ENCODE measurements at regions not wholly inside any gene's neighbourhood (a gene's known extent, or its start where the extent isn't known, plus 50 kb on each side); places are given as distances from the start of the nearest gene placed in this dataset.

DNA sequence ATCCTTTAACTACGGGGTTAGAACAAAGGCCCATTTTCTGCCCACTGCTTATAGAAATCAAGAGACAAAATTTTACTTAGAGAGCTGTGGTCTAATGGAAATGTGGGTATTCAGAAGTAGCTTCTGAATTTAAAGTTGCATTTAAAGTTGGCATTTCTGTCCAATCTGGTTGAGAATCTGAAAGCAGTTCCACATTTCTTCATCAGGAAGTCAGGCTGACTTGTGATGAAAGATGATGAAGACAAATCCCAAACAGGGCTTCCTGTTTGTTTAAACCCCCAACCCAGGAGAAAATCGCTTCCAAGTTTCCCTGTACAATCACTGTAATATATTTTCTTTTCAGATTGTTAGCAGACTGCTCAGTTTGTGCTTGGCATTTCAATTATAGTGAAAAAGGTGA is 345.3 kb downstream of the SPRY1 start:
- ATAC-seq (no peak), DNase-seq (no peak)
- intact Hi-C loops (cut with DNase I, micrococcal nuclease): no loop called here

DNA sequence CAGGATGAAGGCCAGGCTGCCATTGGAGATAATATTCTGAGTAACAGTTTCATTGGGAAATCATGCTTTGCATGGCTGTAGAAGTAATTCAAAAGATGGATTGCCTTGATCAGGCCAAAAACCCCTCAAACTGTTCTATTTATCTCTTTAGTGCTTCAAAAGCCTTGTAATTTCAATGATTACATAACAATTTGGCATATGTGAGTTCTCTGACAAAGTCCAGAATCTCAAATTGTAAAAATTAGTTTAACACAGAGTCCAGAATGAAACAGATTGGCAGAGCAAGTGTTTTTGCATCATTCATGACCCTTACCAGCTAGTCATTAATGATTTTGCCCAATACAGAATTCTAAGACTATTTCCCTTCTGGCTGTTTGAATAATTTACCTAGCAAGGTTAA is 347.3 kb downstream of the SPRY1 start:
- intact Hi-C loops (cut with DNase I, micrococcal nuclease): no loop called here
- no peak for ATAC-seq
- no peak for DNase-seq

DNA sequence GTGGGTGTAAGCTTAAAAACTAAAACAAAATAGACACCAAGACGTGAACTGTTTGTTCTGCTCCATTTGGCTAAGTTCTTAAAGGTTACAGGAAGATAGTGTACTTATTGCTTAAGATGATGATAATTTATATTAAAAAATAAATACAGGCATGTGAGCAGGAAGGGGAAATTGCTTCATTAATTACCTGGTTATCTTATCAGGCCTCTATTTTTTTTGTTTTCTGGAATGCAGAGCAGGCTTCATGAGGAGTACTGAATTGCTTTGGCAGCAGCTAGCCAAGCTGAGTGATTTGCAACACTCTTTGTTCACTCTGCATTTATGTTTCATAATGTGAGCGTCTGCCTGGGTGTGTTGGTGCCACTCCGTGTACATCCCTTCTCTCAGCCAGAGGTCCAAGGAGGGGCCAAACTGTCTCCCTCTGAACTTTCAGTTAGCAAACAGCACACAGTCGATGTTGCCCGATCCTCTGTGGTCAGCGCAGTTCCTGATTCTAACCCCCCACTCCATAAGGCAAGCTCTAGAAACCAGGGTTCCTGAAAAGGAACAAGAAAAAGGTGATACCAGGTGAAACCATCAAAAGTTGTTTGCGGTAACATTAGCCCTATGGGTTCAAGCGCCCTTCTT is 348.2 kb downstream of the SPRY1 start:
- DNase-seq: no peak
- no peak for ATAC-seq
- intact Hi-C loops (cut with DNase I, micrococcal nuclease): no loop called here

DNA sequence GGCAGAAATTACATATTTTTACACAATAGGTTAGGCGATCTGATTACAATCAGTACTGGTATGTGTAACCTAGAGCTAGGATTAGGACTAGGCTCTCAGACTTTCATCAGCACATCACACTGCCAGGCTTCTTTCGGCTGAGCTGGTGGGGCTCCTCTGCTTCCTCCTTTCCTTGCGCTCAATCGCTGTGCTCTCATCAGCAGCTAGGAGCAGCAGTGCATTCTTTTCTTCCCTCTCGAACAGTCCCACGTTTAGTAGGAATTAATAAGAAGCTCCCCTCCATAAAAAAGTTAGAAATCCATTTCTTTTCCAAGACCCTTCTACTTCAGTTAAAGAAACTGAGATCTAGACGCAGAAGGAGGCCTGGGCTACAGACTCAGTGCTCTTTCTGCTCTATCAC is 350.4 kb downstream of the SPRY1 start:
- intact Hi-C loops (cut with DNase I, micrococcal nuclease): no loop called here
- ATAC-seq: no peak
- no peak for DNase-seq

DNA sequence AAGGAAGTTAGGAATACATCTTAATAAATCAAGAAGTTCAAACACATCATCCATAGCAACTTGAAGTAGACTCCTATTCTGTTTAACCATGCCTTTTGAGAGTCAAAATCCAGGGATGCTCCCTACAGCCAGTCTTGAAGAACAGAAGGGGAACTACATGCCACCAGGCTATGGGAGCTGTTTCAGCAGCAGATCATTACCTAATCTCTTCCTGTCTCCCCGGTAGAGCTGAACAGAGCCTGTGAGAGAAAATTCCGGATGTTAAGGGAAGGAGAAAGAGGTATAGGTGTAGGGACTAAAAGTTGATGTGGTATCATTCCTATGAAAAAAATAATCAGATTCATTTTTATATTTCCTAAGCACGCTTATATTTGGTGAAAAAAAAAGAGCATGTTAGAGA is 352.2 kb downstream of the SPRY1 start:
- ATAC-seq (no peak), DNase-seq (no peak)
- intact Hi-C loops (cut with DNase I, micrococcal nuclease): no loop called here

DNA sequence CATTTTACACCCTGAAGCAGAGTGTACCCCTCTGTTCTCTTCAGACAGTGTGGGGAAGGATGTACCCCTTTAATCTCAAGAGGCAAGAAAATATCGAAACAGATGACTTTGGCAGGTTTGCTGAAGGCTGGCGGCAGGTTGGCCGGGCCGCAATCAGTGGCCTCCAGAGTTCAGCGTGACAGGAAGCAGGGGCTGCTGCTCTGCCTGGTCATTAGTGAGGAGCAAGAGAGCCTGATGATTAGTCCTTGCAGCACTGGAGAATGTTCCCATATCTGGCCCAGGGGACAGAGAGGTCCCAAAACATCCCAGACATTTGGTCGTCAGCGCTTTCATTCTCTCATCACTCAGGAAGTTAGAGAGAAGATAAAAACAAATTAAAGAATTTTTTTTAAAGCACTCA is 352.8 kb downstream of the SPRY1 start:
- DNase-seq (no peak), ATAC-seq (no peak)

DNA sequence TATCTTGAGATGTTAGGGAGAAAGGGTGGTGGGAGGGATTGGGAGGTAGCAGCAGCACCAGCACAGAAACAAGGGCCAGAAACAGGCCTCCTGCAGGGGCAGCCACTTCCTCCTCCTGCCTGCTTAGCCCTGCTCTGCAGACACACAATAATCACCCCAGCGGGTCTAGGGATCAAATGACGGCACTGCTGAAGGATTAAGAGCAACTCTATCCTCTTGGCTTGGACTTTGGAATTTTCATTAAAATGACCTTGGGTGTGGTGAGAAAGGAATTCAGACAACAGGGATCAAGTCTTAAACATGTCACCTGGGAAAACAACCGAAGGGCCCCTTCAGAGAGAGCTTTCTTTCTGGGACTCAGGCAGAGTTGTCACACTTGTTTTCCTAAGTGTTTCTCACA is 353.4 kb downstream of the SPRY1 start:
- intact Hi-C loops (cut with DNase I, micrococcal nuclease): no loop called here
- DNase-seq: no peak
- ATAC-seq: peak; percentile 74

More for the DNA sequence above, 352.8 kb downstream of the SPRY1 start:
- intact Hi-C loops (cut with DNase I, micrococcal nuclease): no loop called here

DNA sequence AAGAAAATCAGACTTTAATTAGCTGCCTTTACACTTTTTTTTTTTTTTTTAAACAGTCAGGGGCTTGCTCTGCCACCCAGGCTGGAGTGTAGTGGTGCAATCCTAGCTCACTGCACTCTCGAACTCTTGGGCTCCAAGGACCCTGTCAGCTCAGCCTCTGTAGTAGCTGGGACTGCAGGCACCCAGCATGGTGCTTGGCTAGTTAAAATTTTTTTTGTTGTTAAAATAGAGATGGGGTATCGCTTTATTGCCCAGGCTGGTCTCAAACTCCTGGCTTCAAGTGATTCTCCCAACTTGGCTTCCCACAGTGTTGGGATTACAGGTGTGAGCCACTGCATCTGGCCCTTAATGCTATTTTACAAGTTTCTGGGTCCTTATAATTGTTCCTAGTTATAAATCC is 359.1 kb downstream of the SPRY1 start:
- intact Hi-C loops (cut with DNase I, micrococcal nuclease): no loop called here

DNA sequence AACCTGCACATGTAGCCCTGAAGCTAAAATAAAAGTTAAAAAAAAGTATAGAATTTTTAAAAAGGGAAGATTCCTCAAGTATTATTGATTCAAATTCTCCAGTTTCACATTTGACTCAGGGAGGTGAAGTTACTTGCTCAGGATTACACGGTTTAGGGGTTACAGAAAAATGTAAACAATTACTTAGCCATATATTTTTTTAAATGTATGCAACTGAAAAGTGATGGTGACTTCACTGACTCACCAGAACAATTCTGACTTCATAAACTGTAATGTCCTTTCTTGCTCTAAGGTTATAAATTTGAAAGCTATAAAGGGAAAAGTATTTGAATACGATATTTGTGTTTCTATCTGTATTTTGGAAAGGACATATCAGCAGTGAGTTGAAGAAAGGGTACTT is 371.2 kb downstream of the SPRY1 start:
- no peak for DNase-seq
- intact Hi-C loops (cut with DNase I, micrococcal nuclease): no loop called here
- ATAC-seq: no peak

More for the DNA sequence above, 359.1 kb downstream of the SPRY1 start:
- DNase-seq (no peak), ATAC-seq (no peak)

DNA sequence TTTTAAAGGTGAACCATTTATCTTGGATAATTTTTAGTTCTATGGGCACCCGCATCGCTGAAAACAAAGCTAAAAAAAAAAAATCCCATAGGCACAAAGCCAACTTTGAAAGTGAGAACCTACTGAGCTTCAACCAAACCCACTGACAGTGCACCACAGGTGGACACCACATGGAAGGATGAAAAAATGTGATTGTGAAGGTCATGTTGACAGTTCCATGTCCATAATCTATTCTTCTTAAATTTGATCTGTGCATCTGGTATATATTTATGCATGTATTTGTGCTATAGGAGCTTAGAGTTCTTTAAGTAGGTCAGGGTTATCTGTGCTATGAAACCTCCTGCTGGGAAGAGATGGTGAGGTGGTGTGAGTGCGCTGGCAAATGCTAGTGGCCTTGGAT is 374.3 kb downstream of the SPRY1 start:
- ATAC-seq: no peak

DNA sequence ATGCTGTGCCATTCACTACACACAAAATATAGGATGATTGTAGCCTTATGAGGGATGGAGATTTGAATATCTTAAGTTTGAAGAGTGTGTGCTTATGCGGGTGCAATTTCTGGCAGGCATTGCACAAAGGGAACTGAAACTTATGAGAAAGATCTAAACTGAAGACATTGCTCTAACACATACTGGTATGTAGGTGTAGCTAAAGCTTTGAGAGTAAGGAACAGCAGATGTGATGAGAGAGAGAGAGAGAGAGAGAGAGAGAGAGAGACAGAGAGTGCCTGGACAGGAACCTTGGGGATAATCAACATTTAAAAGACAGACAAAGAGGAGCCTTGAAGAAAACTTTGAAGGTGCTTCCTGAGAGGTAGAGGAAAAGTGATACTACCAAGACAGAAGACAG is 379.7 kb downstream of the SPRY1 start:
- ATAC-seq (no peak), DNase-seq (no peak)
- intact Hi-C loops (cut with DNase I, micrococcal nuclease): no loop called here

More for the DNA sequence above, 374.3 kb downstream of the SPRY1 start:
- DNase-seq: no peak
- intact Hi-C loops (cut with DNase I, micrococcal nuclease): no loop called here

DNA sequence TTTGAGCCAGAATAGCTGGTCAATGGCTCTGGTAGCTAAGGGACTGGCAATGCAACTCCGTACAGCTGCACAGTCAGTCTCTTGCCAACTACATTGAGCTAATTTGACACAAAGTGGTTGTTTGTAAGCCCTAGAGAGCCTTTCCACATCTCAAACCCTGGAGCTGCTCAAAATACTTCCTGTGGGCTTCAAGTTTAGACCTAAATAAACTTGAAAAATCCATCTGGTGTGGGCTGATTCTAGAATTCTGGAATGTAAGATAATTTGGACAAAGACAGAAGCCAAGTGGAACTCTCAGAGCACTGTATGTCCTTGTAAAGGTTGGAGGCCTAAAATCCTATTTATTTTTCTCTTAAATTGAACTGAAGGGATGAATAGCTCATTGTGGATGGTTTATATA is 380.8 kb downstream of the SPRY1 start:
- ATAC-seq (no peak), DNase-seq (no peak)
- intact Hi-C loops (cut with DNase I, micrococcal nuclease): no loop called here

DNA sequence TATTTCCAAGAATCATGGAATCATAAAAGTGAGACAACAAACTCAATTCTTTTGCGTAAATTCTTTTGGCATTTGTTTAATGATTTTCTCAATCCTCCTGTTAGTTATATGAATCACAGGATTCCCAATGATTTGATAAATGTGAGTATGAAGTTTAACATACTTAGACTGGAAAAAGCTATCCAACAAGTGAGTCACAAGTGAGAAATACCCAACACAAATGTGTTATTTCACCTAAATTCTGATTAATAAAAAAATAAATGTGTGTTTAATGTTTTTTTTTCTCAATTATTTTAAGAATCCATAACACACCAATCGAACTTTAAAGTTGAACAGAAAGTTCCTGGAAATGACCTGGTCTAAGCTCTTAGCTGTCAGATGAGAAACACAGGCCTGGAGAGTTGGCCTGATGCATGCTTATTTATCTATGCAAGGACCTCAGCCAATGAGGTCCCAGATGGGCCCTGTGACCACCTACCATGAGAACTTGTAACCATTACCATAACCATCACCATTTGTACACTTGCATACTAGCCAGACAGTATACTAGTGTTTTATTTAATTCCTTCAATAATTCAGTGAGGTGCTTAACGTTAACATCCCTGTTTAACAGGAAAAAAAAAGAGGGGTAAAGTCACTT is 386.7 kb downstream of the SPRY1 start:
- DNase-seq (no peak), ATAC-seq (no peak)
- intact Hi-C loops (cut with DNase I, micrococcal nuclease): no loop called here

DNA sequence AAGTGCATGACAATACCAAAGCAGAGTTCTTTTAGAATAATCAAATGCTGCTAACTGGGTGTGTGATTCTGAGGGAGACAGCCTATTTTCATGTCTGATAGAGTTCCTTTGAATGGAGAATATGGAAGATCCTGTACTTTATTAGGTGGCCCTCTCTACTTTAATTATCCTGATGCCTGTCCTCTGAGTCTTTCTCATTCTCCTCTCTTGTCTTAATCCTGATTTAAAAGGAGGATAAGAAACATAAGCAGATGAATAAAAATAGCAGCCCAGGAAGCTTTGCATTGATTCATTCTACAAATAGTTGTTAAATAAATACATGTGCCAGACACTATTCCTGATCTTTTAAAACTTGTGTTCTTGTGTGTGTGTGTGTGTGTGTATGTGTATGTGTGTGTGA is 387.3 kb downstream of the SPRY1 start:
- DNase-seq: no peak
- intact Hi-C loops (cut with DNase I, micrococcal nuclease): no loop called here
- no peak for ATAC-seq

DNA sequence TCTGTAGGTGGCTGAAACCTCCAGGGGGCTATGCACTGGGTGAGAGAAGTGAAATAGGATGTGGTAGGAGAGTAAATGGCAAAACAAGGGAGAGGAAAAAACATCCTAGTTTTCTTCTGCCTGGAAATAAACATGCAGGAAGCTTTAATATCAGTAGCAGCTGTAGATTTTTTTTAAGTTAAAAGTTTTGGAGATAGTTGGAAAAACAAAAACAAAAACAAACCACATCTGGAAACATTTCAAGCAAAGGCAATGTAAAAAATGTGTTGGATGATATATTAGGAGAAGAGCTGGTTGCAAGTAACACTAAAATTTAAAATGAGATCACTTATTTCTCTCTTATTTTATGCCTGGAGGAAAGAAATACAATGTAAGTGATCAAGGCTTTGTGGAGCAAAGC is 388.0 kb downstream of the SPRY1 start:
- DNase-seq (no peak), ATAC-seq (no peak)
- intact Hi-C loops (cut with DNase I, micrococcal nuclease): no loop called here

DNA sequence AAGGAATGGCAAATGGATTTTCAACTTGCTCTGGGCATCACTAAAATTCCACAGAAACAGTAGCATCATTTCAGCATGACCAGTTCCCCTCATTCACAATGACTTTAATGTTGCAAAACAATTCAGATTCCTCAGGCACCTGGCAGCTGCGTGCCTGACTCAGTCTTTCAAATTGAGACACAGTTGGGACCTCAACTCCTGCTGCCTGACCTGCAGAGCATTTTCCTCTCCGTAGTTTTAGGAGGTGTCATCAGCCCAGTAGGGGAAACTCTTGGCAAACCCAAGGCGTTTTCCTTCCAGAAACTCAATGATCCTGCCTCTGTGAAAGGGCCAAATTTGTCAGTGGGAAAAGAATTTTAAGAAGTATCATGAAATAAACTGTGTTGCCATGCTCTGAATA is 388.9 kb downstream of the SPRY1 start:
- DNase-seq: peak in 1 of 2 donors; percentile 46
- intact Hi-C loops (cut with DNase I, micrococcal nuclease): no loop called here
- ATAC-seq: no peak

DNA sequence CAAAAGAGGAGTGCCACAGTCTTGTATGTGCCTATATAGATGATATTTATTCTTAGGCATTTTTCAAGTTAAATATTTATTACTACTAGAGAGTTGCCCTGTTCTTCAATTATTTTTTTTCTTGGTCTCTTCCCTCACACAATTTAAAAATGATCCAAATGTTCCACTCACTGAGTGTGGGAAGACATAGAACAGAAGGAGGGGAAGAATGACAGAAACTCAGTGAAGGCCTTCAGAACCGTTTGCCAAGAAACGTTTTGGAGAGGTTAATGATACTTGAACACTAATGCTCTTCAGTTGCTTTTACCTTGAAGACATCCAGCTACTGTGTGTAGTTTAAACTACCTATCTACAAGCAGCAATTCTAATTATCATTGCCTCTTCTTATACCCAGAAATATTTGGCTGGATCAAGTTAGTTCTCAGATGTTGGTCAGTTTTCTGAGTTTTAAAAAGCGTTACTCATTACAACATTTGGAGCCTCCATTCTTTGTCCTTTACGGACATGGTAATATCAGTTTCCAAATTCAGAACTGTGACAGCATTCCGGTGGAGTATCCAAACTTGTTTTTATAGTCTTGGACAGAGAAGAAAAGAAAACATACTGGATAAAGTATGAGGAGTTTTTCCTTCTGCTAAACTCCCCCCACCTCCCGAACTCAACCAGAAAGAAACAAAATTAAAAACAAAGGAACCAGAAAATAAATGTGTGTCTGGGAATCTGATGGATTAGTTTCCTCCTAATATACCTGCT is 389.7 kb downstream of the SPRY1 start:
- DNase-seq (no peak), ATAC-seq (no peak)
- intact Hi-C loops (cut with DNase I, micrococcal nuclease): no loop called here

DNA sequence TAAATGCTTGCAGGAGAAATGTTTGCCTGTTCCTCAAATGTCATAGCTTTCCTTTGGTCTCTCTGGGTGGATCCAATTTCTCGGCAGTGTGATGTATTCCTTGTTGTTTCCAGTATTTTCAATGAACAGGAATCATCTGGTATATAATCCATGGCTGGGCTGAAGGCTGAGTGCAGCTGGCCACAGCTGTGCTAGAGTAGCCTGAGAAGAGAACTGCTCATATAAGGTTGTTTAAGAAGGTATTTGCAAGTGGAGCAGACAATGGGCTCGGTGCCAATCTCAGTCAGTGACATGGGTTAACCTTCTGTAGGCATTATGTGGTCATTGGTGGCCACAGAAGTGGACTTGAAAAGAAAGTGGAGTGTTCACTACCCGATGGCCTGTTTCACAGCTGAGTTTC is 390.3 kb downstream of the SPRY1 start:
- ATAC-seq: no peak
- intact Hi-C loops (cut with DNase I, micrococcal nuclease): no loop called here
- peak in 1 of 2 donors; percentile 33 for DNase-seq

DNA sequence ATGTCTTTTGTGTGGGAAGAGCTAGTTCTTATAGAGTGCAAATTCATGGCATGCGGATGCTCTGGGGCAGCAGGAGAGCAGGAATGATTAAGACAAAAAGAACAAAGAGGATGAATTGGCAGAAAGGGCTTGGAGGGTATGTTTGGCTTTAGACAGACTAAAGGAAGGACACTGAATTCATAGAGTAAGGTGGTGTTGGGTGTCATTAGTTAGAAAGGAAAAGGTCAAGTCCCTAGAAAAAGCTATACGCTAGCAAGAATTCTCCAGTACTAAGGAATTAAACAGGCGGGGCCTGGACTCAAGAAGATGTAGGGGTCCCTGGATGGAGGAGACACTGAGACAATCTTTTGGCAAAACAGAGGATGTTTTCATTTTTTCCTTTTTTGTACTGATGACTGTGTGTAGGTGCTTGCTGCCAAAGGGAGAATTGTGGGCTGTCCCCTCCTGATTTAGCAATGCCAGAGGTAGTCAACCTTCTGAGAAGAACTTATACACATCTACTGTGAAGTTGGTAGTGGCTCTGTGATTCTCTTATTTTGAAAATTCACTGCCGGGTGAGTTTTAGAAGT is 391.0 kb downstream of the SPRY1 start:
- DNase-seq (no peak), ATAC-seq (no peak)
- intact Hi-C loops (cut with DNase I, micrococcal nuclease): no loop called here

DNA sequence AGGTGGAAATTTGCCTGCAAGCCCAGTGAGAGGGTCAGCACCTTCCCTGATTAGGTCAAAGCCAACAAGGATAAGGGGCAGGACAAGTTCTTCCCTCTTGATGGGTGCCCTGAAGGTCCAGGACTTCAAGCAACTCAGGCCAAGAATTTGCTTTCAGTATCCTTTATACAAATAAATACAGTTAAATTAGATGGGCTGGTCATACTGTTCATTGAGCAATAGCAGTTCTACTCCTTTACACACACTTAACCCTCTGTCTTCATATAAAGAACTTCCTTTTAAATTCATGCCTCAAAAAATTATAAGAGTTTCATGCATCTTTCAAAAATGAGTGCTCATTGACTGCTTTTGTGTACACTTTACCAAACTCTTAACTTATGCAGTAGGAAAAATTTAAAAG is 392.0 kb downstream of the SPRY1 start:
- ATAC-seq (no peak), DNase-seq (no peak)
- intact Hi-C loops (cut with DNase I, micrococcal nuclease): no loop called here

All from left colon (tissue), 2 donors.